ENCODE measurements at regions not wholly inside any gene's neighbourhood (a gene's known extent, or its start where the extent isn't known, plus 50 kb on each side); places are given as distances from the start of the nearest gene placed in this dataset.

- TF ChIP-seq EP300 (IDR thresholded peaks at IDR 0.05; ENCODE audit: borderline replicate concordance in 1 of 2, low read depth in 2 of 2, low read length in 2 of 2) (no peak), POLR2AphosphoS5 (IDR thresholded peaks at IDR 0.05; ENCODE audit: low read depth, low read length) (no peak), JUN (IDR thresholded peaks at IDR 0.05; ENCODE audit: low read depth, low read length) (no peak), CTCF (IDR thresholded peaks at IDR 0.05; ENCODE audit: control extremely low read depth in 1 of 3, insufficient read depth in 1 of 3, low read depth in 1 of 3, low read length in 3 of 3) (no peak), POLR2A (IDR thresholded peaks at IDR 0.05; ENCODE audit: control extremely low read depth in 1 of 2, low read depth in 2 of 2, low read length in 2 of 2) (no peak), TAF7 (optimal IDR thresholded peaks at IDR 0.05; ENCODE audit: borderline replicate concordance, low read depth, low read length) (no peak)
These were observed 391.8 kb downstream of the ARHGEF28 start for GRCh38 chr5:74017786-74018211.
